OCI-LY7 (cell line): ENCODE measurements at regions not wholly inside any gene's neighbourhood (a gene's known extent, or its start where the extent isn't known, plus 50 kb on each side); places are given as distances from the start of the nearest gene placed in this dataset.

ENCODE experiments used
- BruUV-seq: library from RNA; stranded (reverse); fragments of 400-500 nt; replicated peaks from 2 replicates; lab custom pipeline; 2021; lab: Mats Ljungman, UMichigan
- CTCF ChIA-PET: fragments of 300-600 bp; sonication (Branson Sonifier 250); formaldehyde crosslinking; loops from one replicate; lab custom pipeline; 2022; ENCODE audit warnings: antibody characterized with exemption; ENCODE audit not compliant: unreplicated experiment; lab: Charles Lee
- POLR2A ChIA-PET: fragments of 300-600 bp; sonication (Branson Sonifier 250); formaldehyde crosslinking; loops from one replicate; lab custom pipeline; 2022; ENCODE audit warnings: antibody characterized with exemption; lab: Charles Lee
- DNase-seq: peaks from one replicate; pipeline ENCODE4 v3.0.0-alpha.2; 2015; ENCODE audit warnings: low spot score
- H2AFZ ChIP-seq: fragments of 200-600 bp; sonication (generic), shearing (Covaris generic); 2 replicates; pipeline ENCODE4 v1.6.1; 2014; ENCODE audit warnings: mild to moderate bottlenecking, antibody characterized with exemption, low read length, moderate library complexity
- H3K27ac ChIP-seq: fragments of 200-600 bp; sonication (generic); 2 replicates; pipeline ENCODE4 v1.5.1; 2014; ENCODE audit warnings: mixed run types, low read depth, mild to moderate bottlenecking, moderate library complexity, low read length, inconsistent platforms; ENCODE audit not compliant: poor library complexity, severe bottlenecking
- H3K36me3 ChIP-seq: fragments of 200-600 bp; sonication (generic); 2 replicates; pipeline ENCODE4 v1.6.1; 2014; ENCODE audit warnings: mild to moderate bottlenecking, antibody characterized with exemption, low read length, moderate library complexity, mixed read lengths; ENCODE audit not compliant: insufficient read depth
- H3K4me1 ChIP-seq: fragments of 200-600 bp; sonication (generic); 2 replicates; pipeline ENCODE4 v1.5.1; 2014; ENCODE audit warnings: mild to moderate bottlenecking, low read length; ENCODE audit not compliant: insufficient read depth, poor library complexity, severe bottlenecking
- H3K4me2 ChIP-seq: fragments of 200-600 bp; sonication (generic); 2 replicates; pipeline ENCODE4 v1.6.1; 2014; ENCODE audit warnings: mild to moderate bottlenecking, low read length
- H3K4me3 ChIP-seq: fragments of 200-600 bp; sonication (generic); 2 replicates; pipeline ENCODE4 v1.5.1; 2014; ENCODE audit warnings: mild to moderate bottlenecking, low read depth, low read length; ENCODE audit not compliant: poor library complexity, severe bottlenecking
- H3K79me2 ChIP-seq: fragments of 200-600 bp; sonication (generic); 2 replicates; pipeline ENCODE4 v1.6.1; 2016; ENCODE audit warnings: low read depth, mild to moderate bottlenecking, low read length, moderate library complexity, mixed read lengths; ENCODE audit not compliant: insufficient read depth
- H3K9me2 ChIP-seq: fragments of 200-600 bp; sonication (generic); 2 replicates; pipeline ENCODE4 v1.6.1; 2016; ENCODE audit warnings: mild to moderate bottlenecking, low read length, mixed read lengths; ENCODE audit not compliant: insufficient read depth
- H3K9me3 ChIP-seq: fragments of 200-600 bp; sonication (generic); 2 replicates; pipeline ENCODE4 v1.6.1; 2014; ENCODE audit warnings: mild to moderate bottlenecking, mixed run types, low read length, mixed read lengths
- H4K20me1 ChIP-seq: fragments of 200-600 bp; sonication (generic); 2 replicates; pipeline ENCODE4 v1.6.1; 2014; ENCODE audit warnings: mild to moderate bottlenecking, antibody characterized with exemption, low read length, moderate library complexity, mixed read lengths; ENCODE audit not compliant: insufficient read depth
- EZH2phosphoT487 ChIP-seq: fragments of 200-600 bp; sonication (generic); IDR thresholded peaks from 2 replicates; pipeline ENCODE4 v1.6.1; 2018; ENCODE audit warnings: low read depth, borderline replicate concordance, mild to moderate bottlenecking, mixed run types, antibody characterized with exemption, low read length, moderate library complexity, mixed read lengths
- intact Hi-C: fragments of 100-400 bp; cut with micrococcal nuclease; formaldehyde crosslinking; loops from one replicate; pipeline ENCODE4 v1.10.0; 2022; ENCODE audit not compliant: unreplicated experiment
- TF ChIP-seq, protein P1 (sequence below): fragments of 200-600 bp; sonication (generic); conservative IDR thresholded peaks from 2 replicates; pipeline ENCODE4 v1.5.1; 2014; ENCODE audit warnings: mild to moderate bottlenecking, antibody characterized with exemption, low read length, moderate library complexity, mixed read lengths

DNA sequence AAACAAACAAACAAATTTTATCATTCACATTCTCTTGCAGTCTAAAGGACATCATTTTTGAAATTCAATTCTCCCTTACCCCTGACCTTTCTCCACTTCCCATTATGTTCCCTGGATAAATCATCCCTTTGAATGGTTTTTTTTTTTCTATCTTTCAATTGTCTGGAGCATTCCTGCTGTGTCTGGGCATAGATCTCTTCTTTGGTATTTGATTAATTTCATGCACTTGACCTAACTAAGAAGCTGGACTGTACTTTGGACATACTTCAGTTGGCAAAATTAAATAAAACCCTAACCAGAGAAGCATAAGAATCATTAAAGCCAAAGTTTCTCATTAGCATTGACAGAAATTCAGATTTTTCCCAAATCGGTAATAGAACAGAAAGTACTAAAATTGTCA is 163.6 kb upstream of the BMP4 start:
- intact Hi-C loops: no loop called here

DNA sequence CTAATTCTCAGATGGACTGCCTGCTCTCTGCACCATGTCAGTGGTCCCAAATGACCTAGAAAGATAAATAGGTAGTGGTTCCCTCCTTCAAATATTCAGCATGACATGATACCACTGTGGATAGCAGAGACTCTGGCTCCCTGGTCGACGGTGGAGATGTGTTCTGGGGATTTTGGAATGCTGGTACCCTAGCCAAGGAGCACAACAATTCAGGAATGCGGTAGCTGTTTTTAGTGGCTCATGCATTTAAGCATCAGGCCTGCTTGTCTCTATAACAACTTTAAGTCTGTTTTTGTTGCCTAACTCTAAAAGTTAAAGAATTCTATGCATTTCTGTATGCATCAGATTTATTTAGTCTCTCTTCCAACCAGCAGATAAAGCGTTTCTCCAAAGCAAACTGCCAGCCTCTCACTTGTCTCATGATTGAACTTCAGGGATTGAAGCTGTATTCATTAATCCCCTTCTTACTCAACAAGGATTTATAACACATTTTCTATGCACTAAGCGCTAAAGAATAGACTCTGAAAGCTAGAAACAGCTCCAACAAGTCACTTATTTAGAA is 164.9 kb upstream of the BMP4 start:
- intact Hi-C loops: no loop called here
- Histone ChIP-seq H3K27ac (no peak overlapping the region), H3K4me1 (no peaks in the 10 kb centered on the region), H3K9me3 (no peaks in the 10 kb centered on the region), H3K4me3 (no peak overlapping the region), H3K9me2 (no peaks in the 10 kb centered on the region), H3K36me3 (no peaks in the 10 kb centered on the region), H4K20me1 (no peaks in the 10 kb centered on the region), H2AFZ (no peak overlapping the region), H3K79me2 (no peaks in the 10 kb centered on the region), H3K4me2 (no peak overlapping the region)
- no peak for TF ChIP-seq EZH2phosphoT487
- TF ChIP-seq, protein P1, sequence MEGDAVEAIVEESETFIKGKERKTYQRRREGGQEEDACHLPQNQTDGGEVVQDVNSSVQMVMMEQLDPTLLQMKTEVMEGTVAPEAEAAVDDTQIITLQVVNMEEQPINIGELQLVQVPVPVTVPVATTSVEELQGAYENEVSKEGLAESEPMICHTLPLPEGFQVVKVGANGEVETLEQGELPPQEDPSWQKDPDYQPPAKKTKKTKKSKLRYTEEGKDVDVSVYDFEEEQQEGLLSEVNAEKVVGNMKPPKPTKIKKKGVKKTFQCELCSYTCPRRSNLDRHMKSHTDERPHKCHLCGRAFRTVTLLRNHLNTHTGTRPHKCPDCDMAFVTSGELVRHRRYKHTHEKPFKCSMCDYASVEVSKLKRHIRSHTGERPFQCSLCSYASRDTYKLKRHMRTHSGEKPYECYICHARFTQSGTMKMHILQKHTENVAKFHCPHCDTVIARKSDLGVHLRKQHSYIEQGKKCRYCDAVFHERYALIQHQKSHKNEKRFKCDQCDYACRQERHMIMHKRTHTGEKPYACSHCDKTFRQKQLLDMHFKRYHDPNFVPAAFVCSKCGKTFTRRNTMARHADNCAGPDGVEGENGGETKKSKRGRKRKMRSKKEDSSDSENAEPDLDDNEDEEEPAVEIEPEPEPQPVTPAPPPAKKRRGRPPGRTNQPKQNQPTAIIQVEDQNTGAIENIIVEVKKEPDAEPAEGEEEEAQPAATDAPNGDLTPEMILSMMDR: no peak
- no TSS peak for BruUV-seq
- ChIA-PET POLR2A (interaction anchor here (0.9 kb wide), 1 partner anchor 12 kb away, joined by 3 read pairs; no protein-coding TSS in a partner anchor), CTCF (no interaction called here)
- no peak for DNase-seq

More for the DNA sequence above, 163.6 kb upstream of the BMP4 start:
- DNase-seq: no peak
- no TSS peak for BruUV-seq
- Histone ChIP-seq H3K4me1 (no peaks in the 10 kb centered on the region), H3K36me3 (no peaks in the 10 kb centered on the region), H3K9me3 (no peaks in the 10 kb centered on the region), H2AFZ (no peak overlapping the region), H3K4me3 (no peak overlapping the region), H3K27ac (no peak overlapping the region), H4K20me1 (no peaks in the 10 kb centered on the region), H3K79me2 (no peaks in the 10 kb centered on the region), H3K4me2 (no peak overlapping the region), H3K9me2 (no peaks in the 10 kb centered on the region)
- POLR2A ChIA-PET: no interaction called here
- CTCF ChIA-PET: no interaction called here
- no peak for TF ChIP-seq EZH2phosphoT487
- TF ChIP-seq, protein P1: no peak

DNA sequence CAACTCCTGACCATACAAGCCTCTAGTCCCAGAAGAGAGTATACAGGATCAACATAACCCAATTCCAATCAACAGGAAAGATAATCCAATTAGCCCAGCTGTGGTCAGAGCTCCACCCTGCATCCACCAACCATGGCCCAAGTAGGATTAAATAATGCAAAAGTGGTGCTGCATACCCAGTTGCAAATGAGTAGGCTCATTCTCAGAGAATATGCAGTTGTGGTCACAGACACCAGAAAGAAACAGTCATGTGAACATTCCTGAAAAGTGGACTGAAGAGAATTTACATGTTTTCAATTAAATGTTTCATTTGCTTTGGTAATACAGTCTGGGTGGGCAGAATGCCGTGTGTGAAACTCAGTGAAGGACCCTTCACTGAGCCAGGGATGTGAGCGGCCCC is 167.2 kb upstream of the BMP4 start:
- H3K79me2 ChIP-seq: no peaks in the 10 kb centered on the region
- no peak overlapping the region for H3K4me2 ChIP-seq
- ChIA-PET CTCF (no interaction called here), POLR2A (no interaction called here)
- no peak overlapping the region for H3K27ac ChIP-seq
- no TSS peak for BruUV-seq
- no peaks in the 10 kb centered on the region for H3K4me1 ChIP-seq
- intact Hi-C loops: no loop called here
- no peak for DNase-seq
- no peaks in the 10 kb centered on the region for H3K9me2 ChIP-seq
- TF ChIP-seq EZH2phosphoT487: no peak
- TF ChIP-seq, protein P1: no peak
- H3K9me3 ChIP-seq: no peaks in the 10 kb centered on the region
- H4K20me1 ChIP-seq: no peaks in the 10 kb centered on the region
- H2AFZ ChIP-seq: no peak overlapping the region
- no peaks in the 10 kb centered on the region for H3K36me3 ChIP-seq
- H3K4me3 ChIP-seq: no peak overlapping the region
